LNCAP (cell line): ENCODE measurements at regions not wholly inside any gene's neighbourhood (a gene's known extent, or its start where the extent isn't known, plus 50 kb on each side); places are given as distances from the start of the nearest gene placed in this dataset.

Experiments
- TF ChIP-seq, protein P1 (sequence below): fragments of 450-650 bp; IDR thresholded peaks from 2 replicates; pipeline ENCODE4 v1.5.1; 2017; ENCODE audit warnings: mild to moderate bottlenecking

DNA sequence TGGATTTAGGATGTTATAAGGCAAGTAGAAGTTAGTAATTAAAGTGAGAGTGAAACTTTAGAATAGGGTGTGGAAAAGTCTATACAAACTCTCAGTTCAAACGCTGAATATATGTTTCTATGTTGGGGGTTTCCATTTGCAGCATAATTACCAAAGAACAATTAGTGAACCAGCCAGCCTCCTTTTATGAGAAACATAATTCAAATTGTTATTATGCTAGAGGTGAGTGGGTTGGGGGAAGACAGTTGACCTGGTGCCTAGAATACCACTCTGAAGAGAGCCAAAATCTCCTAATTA is 435.8 kb downstream of the MDFIC start:
- TF ChIP-seq, protein P1, sequence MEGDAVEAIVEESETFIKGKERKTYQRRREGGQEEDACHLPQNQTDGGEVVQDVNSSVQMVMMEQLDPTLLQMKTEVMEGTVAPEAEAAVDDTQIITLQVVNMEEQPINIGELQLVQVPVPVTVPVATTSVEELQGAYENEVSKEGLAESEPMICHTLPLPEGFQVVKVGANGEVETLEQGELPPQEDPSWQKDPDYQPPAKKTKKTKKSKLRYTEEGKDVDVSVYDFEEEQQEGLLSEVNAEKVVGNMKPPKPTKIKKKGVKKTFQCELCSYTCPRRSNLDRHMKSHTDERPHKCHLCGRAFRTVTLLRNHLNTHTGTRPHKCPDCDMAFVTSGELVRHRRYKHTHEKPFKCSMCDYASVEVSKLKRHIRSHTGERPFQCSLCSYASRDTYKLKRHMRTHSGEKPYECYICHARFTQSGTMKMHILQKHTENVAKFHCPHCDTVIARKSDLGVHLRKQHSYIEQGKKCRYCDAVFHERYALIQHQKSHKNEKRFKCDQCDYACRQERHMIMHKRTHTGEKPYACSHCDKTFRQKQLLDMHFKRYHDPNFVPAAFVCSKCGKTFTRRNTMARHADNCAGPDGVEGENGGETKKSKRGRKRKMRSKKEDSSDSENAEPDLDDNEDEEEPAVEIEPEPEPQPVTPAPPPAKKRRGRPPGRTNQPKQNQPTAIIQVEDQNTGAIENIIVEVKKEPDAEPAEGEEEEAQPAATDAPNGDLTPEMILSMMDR: no peak

DNA sequence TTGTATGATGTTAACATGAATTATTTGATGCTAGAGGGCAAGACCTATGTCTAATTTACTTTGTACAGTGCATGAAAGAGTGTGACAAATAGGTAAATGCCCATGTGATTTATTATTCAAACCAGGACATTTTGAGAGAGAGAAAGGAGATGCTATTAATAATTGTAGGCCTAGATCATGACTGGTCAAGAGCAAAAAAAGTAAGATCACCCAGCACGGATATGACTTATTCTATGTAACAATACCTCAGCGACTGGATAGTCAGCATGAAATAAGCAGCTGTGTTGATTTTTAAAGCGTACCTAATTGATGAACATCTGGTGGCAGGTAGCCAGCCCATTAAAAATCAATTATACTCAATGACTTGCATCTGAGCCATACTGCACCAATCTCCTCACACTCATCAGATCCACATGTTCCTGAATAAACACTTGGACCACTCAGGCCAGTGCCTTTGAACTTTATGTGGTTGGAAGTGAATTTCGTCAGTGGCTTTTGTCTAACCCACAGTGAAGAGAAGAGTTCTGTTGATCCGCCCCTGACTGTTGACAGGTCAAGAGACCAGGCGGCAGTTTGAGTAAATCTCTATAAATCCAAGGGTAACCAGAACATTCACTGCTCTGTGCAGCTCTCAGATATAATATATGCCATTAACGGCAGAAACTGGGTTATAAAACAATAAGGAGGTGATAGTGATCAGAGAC is 435.3 kb downstream of the MDFIC start:
- TF ChIP-seq, protein P1: no peak

DNA sequence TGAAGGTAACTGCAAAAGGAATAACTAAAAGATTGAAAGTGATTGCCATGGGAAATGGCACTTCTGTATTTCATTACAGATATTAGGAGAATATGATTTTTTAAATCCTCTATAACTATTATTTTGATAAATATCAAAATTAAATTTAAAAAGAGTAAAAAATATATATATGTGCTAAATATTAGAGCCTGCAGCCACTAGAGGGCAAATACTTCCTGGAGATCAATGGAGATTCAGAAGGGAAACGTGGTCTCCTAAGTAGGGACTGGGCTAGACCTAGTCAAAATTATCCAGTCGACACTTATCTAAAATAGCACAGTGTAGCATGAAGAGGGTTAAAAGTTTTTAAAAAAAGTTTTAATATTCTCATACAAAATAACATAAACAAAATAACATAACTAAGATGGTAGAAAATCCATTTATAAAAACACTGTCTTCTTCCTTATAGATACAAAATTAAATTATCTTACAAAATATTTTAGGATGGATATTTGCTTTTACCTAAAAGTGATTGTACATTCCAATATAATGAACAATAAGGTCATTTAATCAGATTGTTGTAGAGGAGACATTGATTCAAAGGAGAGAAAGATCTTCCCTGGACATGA is 434.3 kb downstream of the MDFIC start:
- TF ChIP-seq, protein P1: peak; percentile 40; the same call in 1 of the 2 replicates

DNA sequence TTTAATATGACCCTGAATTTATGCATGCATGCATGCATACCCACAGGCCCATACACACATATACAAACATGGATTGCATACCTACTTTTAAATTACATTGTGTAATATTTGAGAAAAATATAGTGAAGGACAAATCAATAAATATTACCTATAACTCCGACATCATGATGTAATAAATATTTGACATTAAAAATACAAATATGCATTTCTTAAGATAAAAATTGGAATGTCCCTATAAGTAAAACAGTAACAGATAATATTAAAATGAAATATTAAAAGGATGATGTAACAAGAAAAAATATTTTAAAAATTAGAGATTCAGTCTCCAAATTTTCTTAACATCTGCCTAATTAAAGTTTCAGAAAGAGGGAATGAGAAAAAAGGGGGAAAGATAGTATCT is 433.0 kb downstream of the MDFIC start:
- TF ChIP-seq, protein P1: no peak

DNA sequence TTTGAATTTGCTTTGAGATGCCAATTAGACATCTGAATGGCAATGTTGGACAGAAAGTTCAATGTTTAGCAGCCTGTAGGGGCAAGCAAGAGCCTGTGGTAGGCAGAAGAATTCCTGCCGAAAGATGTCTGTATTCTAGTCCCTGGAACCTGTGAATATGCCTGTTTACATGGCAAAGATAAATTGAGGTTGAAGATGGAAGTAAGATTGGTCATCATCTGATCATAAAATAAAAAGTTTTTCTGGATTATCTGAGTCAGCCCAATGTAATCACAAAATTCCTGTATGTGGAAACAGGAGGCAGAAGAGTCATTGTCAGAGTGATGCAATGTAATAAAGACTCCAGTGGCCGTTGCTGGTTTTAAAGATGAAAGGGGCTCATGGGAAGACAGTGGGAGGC is 430.5 kb downstream of the MDFIC start:
- TF ChIP-seq, protein P1: no peak

DNA sequence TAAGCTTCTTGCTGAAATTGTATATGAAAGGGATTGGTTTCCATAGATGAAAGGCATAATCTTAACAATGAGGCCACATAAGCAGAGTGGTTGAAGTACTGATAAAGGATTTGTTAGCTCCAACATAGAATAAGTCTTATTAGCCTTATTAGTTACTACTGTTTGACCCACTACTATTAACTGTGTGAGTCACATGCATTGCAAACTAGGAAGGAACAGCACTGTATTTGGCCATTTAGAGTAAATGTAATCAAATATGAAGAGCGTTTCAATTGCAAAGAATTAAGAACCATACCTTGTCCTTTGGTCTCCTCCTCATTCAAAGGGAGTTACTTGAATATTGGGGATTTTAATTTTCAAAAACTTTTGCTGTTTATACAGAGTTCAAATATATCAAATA is 428.9 kb downstream of the MDFIC start:
- TF ChIP-seq, protein P1: no peak

DNA sequence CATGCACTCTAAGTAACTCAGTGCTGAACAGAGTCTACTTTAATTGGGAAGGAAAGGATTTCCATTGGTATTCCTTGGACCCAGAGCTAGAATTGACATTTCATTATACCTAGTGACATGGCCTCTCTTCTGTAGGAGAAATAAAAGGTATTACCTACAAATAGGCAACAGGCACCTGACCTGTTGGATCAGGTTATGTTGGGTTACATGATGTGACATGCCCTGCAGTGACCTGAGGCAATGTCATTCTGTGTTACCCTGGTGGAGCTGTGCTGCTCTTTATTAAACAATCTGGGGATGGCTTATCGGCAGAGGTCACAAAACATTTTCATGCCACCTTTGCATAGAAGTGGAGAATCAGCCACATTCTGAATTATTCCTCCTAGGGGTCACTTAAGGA is 427.7 kb downstream of the MDFIC start:
- TF ChIP-seq, protein P1: no peak

DNA sequence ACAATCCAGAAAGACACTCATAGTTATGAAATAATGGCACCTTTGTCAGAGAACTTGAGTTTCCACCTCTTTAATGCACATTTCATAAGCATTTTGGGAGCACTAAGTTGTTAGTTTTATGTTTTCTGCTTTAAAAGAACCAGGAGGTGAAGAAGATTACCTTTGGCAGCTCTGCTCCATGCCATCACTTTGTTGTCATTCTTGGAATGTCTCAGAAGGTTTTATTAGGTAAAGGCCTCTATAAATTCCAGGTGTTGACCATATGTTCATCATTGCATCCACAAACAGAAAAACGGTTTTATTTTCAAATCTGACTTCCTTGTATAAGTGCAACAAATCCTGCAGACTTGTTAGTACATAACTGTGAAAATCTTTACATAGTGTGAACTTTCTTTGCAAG is 424.8 kb downstream of the MDFIC start:
- TF ChIP-seq, protein P1: no peak
